Activated CD8-positive, alpha-beta memory T cell treated with anti-CD3 and anti-CD28 coated beads, Interleukin-2, amount 50 U/mL, for 48 hours (primary cell): ENCODE measurements at regions not wholly inside any gene's neighbourhood (a gene's known extent, or its start where the extent isn't known, plus 50 kb on each side); places are given as distances from the start of the nearest gene placed in this dataset.
"Not testable (repeated sequence)": the region's sequence is repeated elsewhere in the genome, so short reads cannot be mapped to it uniquely, and the experiment has no call there.

Experiments
- DNase-seq: peaks from one replicate; pipeline ENCODE4 v3.0.0-alpha.2; 2020

DNA sequence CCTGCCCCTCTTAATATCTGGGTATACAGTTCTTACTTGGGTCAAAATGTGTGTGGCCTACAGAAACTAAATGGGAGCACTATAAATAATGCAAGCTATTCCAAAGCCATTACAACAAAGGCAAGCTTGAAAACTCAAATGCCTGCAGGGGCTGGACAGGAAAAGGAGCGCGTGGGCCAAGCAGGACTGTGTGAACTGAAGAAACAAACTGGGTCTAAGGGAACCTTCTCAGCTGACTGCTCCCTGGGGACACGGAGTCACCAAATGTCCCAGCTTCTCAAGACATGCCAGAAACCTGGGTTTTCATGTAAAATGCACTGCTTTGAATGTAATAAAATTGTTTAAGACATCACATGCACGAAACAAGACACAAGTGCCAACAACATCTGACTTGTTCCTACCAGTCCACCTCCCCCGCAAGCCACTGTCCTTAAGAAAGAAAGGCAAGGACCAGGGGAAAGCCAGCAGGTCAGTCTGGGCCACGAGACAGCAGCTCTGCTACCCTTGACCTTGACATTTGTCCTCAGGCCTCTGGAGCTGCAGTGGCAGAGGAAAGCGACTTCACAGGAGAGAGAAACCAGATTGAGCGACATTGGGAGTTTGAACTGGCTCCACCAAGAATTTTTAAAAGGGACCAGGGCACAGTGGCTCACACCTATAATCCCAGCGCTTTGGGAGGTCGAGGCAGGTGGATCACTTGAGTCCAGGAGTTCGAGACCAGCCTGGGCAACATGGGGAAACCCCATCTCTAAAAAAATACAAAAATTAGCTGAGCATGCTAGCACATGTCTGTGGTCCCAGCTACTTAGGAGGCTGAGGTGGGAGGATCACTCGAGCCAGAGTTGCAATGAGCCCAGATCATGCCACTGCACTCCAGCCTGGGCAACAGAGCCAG, 89.7 kb upstream of the SH3BP4 start:
- no peak for DNase-seq

GRCh38 chr2:234859330-234859872, 92.4 kb upstream of the SH3BP4 start:
- DNase-seq = not testable (repeated sequence)

DNA sequence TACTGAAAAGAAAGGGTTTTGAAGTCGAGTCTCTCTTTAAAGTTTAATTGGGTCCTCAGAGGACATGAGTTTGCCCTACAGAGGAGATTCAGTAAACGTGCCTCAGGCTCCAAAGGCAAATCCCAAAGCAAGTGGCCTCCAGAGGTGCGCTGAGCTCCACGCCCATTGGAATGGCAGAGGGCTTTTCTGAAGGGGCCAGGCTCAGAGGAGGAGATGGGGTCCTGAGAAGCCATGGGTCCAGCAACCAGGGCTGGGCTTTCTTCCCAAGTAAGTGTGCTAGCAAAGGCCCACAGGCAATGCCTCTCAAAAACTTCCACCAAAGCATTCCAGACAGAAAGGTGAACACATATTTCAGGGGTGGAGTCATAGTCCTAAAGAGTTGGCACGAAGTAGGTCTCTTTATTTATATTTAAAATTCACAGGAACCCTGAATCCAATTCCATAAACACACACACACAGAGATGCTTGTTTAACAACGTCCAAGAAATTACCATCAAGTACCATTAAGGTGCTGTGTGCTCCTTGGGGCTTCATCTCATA, 93.0 kb upstream of the SH3BP4 start:
- no peak for DNase-seq

DNA sequence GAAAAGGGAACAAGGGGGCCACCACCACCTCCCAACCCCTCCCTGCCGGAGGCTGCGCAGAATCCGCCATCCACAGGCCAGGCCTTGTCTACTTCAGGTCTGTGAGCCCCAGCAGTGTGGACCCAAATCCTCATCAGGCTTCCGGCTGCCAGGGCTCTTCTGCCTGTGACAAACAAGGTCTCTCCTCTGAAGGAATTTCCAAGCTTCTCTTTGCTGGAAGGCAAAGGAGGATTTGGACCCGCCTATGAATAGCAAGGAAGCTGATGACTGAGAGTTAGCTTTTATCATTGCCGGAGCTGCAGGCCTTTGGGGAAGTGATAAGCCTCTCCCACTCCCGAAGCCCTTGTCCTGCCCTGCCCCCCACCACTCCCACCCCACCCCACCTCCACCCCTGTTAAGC, 93.7 kb upstream of the SH3BP4 start:
- DNase-seq = no peak

DNA sequence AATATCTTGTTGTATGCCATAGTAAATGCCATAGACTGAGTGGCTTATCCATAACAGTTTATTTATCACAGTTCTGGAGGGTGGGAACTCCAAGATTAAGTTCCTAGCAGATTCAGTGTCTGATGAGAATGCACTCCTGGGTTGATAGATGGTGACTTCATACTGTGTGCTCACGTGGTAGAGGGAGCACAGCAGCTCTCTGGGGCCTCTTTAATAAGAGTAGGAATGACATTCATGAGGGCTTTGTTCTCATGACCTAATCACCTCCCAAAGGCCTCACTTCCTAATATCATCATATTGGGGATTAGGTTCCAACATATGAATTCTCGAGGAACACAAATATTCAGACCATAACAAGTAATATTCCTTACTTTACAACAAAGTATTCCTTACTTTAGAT, 98.1 kb upstream of the SH3BP4 start:
- DNase-seq = no peak

- no peak for DNase-seq
These were observed 98.9 kb upstream of the SH3BP4 start for GRCh38 chr2:234852941-234853340.

- DNase-seq = no peak
These were observed 99.8 kb upstream of the SH3BP4 start for GRCh38 chr2:234852035-234852434.

GRCh38 chr2:234851451-234851850, 100.4 kb upstream of the SH3BP4 start:
- no peak for DNase-seq

DNA sequence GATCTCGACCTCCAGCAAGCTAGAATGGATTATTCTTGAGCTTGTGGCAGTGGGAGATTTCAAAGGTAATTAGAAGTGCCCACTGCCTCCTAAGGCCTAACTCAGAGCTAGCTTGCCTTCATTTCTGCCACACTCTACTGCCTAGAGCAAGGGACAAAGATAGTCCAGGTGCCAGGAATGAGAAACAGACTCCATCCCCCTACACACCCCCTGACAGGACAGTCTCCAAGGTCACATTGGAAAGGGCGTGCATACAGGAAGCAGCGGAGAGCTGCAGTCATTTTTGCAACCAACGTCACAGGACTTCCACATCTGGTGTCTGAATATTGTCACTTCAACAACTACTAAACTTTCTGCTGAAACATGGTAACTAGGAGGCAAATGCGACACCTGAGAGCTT, 101.0 kb upstream of the SH3BP4 start:
- no peak for DNase-seq

GRCh38 chr2:234849678-234850077, 102.1 kb upstream of the SH3BP4 start:
- DNase-seq = no peak

- no peak for DNase-seq
These were observed 103.2 kb upstream of the SH3BP4 start for GRCh38 chr2:234848578-234848977.

DNA sequence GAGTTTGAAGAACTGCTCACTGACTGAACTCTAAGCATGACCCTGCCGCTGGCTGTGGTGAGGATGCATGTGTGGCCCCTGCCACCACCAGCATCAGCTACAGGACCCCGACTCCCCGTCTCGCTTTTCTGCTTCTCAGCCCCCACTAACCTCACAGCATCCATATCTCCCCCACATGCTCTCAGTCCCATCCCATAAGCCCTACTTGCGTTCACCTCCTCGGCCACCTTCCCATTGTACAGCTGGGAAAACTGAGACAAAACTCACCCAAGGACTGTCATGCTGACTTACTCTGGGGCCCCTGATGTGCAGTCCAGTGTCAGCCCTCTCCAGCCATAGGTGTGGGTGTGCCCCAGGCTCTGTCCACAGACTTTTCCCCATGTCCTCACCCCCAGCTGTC, 104.2 kb upstream of the SH3BP4 start:
- DNase-seq = no peak

GRCh38 chr2:234847364-234847635, 104.5 kb upstream of the SH3BP4 start:
- no peak for DNase-seq

DNA sequence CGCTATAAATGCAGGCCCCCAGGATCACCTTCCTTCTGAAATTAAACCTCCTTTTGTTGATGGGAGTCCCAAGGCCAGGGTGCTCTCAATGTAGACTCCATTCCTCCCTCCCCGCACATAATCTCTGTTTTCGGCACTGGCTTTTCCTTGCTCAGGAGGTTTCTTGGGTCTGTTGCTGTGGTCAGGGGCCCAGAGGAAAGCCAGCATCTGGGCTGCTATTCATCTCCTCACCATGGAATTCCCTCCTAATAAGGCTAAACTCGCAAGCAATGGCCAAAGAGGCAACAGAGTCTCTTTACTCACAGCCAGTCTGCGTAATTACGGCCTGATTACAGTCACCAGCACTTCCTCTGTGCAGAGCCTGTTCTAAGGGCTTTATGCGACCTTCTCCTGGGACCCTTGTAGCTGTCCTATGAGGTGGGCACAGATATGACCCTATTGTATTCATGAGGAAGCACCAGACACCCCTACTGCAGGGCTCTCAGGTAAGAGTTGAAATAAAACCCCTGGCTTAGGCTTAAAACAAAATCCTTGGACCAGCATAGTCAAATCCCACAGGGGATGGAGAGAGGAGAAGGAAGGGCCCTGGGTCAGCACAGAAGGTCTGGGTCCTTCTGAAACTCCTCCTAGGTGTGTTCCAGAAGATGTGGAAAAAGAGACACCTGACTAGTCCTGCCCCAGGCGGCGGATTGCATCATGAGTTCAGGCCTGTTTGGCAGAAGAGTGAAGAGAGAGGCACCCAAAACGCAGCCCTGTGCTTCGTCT, 105.0 kb upstream of the SH3BP4 start:
- no peak for DNase-seq

DNA sequence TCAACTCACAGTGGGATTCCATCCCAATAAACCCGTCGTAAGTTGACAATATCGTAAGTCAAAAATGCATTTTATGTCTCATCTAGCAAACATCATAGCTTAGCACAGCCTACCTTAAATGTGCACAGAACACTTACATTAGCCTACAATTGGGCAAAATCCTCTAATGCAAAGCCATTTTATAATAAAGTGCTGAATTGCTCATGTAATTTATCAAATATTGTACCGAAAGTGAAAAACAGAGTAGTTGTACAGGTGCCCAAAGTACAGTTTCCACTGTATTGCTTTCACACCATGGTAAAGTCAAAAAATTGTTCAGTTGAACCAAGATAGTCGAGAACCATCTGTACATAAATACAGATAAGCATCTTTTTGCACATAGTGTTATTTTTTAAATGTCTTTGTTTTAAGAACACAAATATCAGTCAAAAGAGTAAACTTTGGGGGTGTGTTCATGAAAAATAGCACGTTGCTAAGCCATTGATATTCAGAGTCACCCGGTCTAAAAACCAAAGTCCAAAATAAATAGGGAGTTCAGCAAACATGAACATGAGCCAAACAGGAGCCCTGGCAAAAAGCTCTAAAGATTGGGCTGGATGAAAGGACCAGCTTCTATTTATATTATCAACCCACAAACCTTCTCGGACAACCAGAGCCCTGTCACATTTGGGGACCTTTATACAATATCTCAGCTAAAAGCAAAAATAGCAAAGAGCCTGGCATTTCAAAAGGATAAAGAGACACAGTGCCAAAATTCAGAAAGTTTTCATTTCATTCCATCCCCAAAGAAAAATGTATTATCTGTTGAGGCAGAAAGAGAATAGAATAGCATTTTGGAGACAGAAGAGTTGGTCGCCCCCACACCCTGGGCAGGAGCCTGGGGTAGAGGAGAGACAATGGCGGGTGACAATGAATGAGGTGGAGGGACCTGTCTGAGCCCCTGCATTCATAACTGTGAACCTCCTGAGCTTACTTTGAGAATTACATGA, 105.9 kb upstream of the SH3BP4 start:
- no peak for DNase-seq

GRCh38 chr2:234843411-234843810, 108.4 kb upstream of the SH3BP4 start:
- no peak for DNase-seq

DNA sequence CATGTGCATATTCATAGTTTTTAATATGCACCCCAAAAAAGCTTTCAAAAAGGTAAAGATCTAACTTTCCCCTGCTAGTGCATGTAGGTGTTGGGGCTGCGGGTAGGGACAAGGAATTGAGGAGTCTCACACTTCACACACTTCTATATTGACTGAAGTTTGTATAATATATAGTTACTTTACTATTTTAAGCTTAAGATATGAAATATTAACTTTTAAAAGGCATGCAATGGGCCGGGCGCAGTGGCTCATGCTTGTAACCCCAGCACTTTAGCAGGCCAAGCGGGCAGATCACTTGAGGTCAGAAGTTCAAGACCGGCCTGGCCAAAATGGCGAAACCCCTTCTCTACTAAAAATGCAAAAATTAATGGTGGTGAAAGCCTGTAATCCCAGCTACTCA, 109.1 kb upstream of the SH3BP4 start:
- no peak for DNase-seq

- DNase-seq = no peak
These were observed 110.3 kb upstream of the SH3BP4 start for GRCh38 chr2:234841321-234842015.

DNA sequence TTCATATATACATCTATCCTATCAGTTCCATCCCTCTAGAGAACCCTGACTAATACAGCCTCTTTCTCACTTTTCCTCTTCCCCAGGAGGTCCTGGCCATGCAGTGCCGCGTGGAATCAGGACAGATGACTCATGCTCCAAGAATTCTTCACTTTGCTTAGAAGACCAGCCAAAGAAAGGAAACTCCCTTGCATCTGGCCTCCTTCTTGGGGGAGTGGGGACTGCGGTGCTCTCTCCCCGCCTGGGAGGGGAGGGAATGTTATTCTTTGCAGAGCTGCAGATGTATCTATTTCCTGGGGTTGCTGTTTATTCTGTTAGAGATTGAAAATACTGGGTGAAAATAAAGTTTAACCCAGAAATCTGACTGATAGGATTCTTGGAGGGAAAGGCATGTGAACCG, 111.5 kb upstream of the SH3BP4 start:
- DNase-seq = no peak

DNA sequence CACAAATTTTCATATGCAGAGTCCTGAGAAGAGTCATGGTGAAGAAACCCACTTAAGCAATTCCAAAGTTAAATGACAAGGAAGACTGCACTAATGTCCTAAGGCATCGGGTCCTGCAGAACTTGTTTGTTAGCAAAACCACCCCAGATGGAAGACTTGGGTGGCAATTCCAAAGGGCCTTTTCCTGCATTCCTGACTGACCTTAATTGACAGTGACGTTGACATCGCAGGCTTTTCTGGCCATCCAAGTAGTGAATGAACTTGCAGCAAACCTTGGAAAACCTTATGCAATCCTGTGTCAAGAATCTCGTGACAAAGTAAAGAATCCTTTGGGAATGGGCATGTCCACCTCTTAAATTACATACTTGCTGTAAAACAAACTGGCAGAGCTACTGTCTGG, 112.5 kb upstream of the SH3BP4 start:
- DNase-seq = no peak

GRCh38 chr2:234836271-234836670, 115.5 kb upstream of the SH3BP4 start:
- DNase-seq = no peak

GRCh38 chr2:234835738-234836137, 116.1 kb upstream of the SH3BP4 start:
- DNase-seq = no peak
